H1 (cell line): ENCODE measurements at regions not wholly inside any gene's neighbourhood (a gene's known extent, or its start where the extent isn't known, plus 50 kb on each side); places are given as distances from the start of the nearest gene placed in this dataset.

Experiments used
- POLR2A ChIP-seq, 2 experiments: IDR thresholded peaks; 1 replicate in 1 of 2; 2 replicates in 1 of 2; pipeline ENCODE4 v1.6.1; 2011; ENCODE audit warnings: low read depth in 2 of 2, low read length in 2 of 2, mild to moderate bottlenecking in 2 of 2; ENCODE audit errors: control extremely low read depth in 1 of 2
- SIX5 ChIP-seq: IDR thresholded peaks from 2 replicates; pipeline ENCODE4 v1.6.1; 2011; ENCODE audit warnings: mild to moderate bottlenecking, low read depth, low read length
- TF ChIP-seq, protein P1 (sequence below), 3 experiments: IDR thresholded peaks; 1 replicate in 2 of 3; 2 replicates in 1 of 3; pipeline versions ENCODE4 v1.5.1 to v1.6.1; 2011; ENCODE audit warnings: low read length in 3 of 3, mild to moderate bottlenecking in 3 of 3, inconsistent platforms in 2 of 3, low read depth in 1 of 3, moderate library complexity in 1 of 3; ENCODE audit not compliant: insufficient read depth in 1 of 3; ENCODE audit errors: control extremely low read depth in 1 of 3
- TF ChIP-seq, protein P2 (sequence below): IDR thresholded peaks from 2 replicates; pipeline ENCODE4 v1.6.1; 2011; ENCODE audit warnings: low read depth, mild to moderate bottlenecking, low read length; ENCODE audit not compliant: insufficient read depth

DNA sequence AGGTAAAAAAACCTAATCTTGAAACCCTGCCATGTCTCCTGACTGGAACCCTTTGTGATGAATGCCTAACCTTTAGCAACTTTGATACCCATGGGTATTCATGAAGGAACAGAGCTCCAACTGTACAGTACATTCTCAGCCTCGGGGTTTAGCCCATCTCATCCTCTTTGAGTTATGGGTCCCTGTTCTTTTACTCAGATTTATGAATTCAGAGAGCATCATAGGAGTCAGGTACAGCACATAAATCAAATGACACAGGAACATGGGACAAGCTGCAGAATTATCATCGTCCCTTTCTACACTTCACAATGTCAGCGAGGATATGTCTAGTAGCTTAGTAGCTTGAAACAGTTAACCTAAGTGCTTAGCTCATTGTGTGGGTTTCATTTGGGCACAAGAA lies 527.4 kb downstream of the NOVA1 start:
- TF ChIP-seq SIX5 (no peak), POLR2A (IDR thresholded peaks at IDR 0.05; ENCODE audit: control extremely low read depth in 1 of 2, low read depth in 2 of 2, low read length in 2 of 2) (no peak)
- TF ChIP-seq, protein P1, sequence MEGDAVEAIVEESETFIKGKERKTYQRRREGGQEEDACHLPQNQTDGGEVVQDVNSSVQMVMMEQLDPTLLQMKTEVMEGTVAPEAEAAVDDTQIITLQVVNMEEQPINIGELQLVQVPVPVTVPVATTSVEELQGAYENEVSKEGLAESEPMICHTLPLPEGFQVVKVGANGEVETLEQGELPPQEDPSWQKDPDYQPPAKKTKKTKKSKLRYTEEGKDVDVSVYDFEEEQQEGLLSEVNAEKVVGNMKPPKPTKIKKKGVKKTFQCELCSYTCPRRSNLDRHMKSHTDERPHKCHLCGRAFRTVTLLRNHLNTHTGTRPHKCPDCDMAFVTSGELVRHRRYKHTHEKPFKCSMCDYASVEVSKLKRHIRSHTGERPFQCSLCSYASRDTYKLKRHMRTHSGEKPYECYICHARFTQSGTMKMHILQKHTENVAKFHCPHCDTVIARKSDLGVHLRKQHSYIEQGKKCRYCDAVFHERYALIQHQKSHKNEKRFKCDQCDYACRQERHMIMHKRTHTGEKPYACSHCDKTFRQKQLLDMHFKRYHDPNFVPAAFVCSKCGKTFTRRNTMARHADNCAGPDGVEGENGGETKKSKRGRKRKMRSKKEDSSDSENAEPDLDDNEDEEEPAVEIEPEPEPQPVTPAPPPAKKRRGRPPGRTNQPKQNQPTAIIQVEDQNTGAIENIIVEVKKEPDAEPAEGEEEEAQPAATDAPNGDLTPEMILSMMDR (IDR thresholded peaks at IDR 0.05; ENCODE audit: control extremely low read depth in 1 of 3, insufficient read depth in 1 of 3, low read depth in 1 of 3, low read length in 3 of 3): no peak
- TF ChIP-seq, protein P2, sequence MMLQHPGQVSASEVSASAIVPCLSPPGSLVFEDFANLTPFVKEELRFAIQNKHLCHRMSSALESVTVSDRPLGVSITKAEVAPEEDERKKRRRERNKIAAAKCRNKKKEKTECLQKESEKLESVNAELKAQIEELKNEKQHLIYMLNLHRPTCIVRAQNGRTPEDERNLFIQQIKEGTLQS: no peak
